AG04449 (cell line): ENCODE measurements at regions not wholly inside any gene's neighbourhood (a gene's known extent, or its start where the extent isn't known, plus 50 kb on each side); places are given as distances from the start of the nearest gene placed in this dataset.
A peak's percentile ranks its signal among the peaks of the same experiment; 100 is the strongest.

Experiments used
- CTCF ChIA-PET: fragments of 350-600 bp; formaldehyde crosslinking; extraction: SDS; loops from one replicate; lab custom pipeline; 2021; ENCODE audit warnings: antibody characterized with exemption; lab: Yijun Ruan, JAX
- POLR2A ChIA-PET: fragments of 400-600, 350-600 bp; formaldehyde crosslinking; extraction: SDS; loops from one replicate; lab custom pipeline; 2020; ENCODE audit warnings: antibody characterized with exemption, inconsistent platforms; lab: Yijun Ruan, JAX
- DNase-seq: peaks from one replicate; pipeline ENCODE4 v3.0.0-alpha.2; 2010; ENCODE audit warnings: low read depth, low spot score
- H3K4me3 ChIP-seq: 2 replicates; pipeline ENCODE4 v1.5.1; 2011; ENCODE audit warnings: low read depth, mild to moderate bottlenecking, control low read depth, low read length
- TF ChIP-seq, protein P1 (sequence below): IDR thresholded peaks from one replicate; pipeline ENCODE4 v1.5.1; 2011; ENCODE audit warnings: mild to moderate bottlenecking, moderate library complexity, low read length, control low read depth, inconsistent platforms; ENCODE audit not compliant: insufficient read depth; ENCODE audit errors: missing control alignments

DNA sequence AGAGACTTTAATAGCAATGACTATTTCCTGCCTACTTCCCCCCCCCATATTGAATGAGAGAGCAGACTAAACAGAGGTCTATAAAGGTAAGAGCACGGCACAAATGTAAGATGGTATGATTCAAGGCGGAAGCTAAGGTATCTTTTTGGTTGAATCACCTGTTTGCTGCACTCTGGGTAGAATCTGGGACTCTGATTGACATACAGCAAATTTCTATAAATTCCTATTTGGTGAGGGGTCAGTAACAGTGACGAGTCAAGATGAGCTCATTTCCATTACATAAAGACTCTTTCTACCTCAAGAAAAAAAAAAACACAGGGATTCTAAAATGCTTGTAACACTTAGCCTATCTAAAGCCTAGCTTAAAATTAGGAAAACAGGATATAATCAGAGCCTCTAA, 297.3 kb downstream of the TNS1 start:
- no peak for DNase-seq
- ChIA-PET CTCF (interaction anchor here (1.5 to 3.0 kb wide), 2 partner anchors 54 to 1023 kb away, joined by 4 to 20 read pairs; no protein-coding TSS in a partner anchor), POLR2A (no interaction called here)
- TF ChIP-seq, protein P1, sequence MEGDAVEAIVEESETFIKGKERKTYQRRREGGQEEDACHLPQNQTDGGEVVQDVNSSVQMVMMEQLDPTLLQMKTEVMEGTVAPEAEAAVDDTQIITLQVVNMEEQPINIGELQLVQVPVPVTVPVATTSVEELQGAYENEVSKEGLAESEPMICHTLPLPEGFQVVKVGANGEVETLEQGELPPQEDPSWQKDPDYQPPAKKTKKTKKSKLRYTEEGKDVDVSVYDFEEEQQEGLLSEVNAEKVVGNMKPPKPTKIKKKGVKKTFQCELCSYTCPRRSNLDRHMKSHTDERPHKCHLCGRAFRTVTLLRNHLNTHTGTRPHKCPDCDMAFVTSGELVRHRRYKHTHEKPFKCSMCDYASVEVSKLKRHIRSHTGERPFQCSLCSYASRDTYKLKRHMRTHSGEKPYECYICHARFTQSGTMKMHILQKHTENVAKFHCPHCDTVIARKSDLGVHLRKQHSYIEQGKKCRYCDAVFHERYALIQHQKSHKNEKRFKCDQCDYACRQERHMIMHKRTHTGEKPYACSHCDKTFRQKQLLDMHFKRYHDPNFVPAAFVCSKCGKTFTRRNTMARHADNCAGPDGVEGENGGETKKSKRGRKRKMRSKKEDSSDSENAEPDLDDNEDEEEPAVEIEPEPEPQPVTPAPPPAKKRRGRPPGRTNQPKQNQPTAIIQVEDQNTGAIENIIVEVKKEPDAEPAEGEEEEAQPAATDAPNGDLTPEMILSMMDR, result no peak
- no peak overlapping the region for H3K4me3 ChIP-seq

DNA sequence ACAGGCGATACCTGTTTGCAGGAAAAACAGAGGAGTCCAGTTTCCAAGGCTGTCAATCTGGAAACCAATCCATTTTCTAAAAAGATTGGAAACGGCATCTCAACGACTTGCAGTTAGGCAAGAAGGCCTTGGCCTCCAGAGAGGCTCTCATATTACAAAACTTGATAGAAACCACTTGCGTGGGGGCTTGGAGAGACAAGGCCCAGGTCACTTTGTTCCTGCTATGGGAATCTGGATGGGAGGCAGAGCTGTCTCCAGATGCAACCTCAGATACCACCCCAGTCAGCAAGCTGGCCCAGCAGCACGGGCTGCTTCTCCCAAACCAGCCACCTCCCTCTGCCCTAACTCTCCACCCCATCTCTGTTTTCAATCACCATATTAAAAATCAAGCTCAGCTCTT, 298.8 kb downstream of the TNS1 start:
- TF ChIP-seq, protein P1, result no peak
- H3K4me3 ChIP-seq, result no peak overlapping the region
- POLR2A ChIA-PET, result no interaction called here
- CTCF ChIA-PET, result interaction anchor here (0.6 to 3.0 kb wide), 4 partner anchors 8 to 1027 kb away, joined by 3 to 20 read pairs (median 8); no protein-coding TSS in a partner anchor
- no peak for DNase-seq

DNA sequence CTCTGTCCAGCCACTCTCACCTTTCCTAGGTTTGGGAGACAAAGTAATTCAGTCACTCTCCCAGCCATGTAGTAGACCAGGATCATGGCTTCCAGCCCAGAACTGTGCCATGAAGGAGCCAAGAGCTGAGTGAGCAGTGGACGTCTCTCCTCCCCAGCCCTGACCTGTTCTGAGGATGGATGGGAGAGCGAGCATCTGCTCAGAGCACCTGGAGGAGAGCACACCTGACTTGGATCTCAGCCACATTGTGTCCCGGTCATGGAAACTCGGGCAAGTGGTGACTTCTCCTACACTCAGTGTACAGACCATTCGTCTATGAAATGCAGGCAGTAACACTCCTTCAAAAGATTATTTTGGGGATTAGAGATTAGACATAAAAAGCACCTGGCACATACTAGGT, 299.7 kb downstream of the TNS1 start:
- no peak for DNase-seq
- POLR2A ChIA-PET, result no interaction called here
- TF ChIP-seq, protein P1, result no peak
- CTCF ChIA-PET, result interaction anchor here (0.9 to 3.0 kb wide), 4 partner anchors 10 to 1005 kb away, joined by 4 to 20 read pairs (median 9); no protein-coding TSS in a partner anchor
- no peak overlapping the region for H3K4me3 ChIP-seq

DNA sequence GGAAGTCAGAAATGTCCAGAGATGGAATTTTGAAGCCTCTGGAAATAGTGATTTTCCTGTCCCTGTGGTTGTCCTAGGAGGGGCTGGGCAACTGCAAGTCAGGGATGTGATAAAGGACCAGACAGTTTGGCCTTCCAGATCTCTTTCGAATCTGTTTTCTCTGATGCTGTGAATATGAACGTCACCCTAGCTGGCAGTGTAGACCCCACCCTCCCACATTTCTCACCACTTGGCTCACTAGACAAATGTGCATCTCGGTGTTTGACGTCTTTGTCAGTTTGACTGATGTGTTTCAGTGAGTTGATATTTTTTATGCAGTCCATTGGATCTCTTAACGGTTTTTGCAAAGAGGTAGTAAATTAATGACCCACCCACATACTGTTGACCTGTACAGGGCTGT, 301.2 kb downstream of the TNS1 start:
- H3K4me3 ChIP-seq, result no peak overlapping the region
- TF ChIP-seq, protein P1, result no peak
- POLR2A ChIA-PET, result no interaction called here
- DNase-seq, result no peak
- CTCF ChIA-PET, result interaction anchor here (1.2 kb wide), 1 partner anchor 1003 kb away, joined by 4 read pairs; no protein-coding TSS in a partner anchor

DNA sequence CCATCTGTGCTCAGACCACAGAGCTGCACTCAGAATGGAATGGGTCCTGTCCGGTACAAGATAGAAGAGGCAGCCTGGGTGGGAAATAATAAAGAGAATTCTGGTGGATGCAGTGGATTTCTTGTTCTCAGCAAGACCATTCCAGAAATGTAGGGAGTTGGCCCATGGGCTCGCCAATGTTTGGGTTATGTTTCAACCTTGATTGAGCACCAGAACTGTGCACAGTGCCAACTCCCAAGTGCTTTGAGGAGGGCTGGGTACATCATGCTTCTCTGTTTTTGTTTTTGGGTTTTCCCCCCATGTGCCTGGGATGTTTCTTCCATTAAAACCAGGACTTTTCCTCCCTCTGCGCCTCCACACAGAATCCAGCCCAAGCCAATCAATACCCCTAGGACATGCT, 304.1 kb downstream of the TNS1 start:
- no peak for DNase-seq
- no peak overlapping the region for H3K4me3 ChIP-seq
- TF ChIP-seq, protein P1, result no peak
- ChIA-PET POLR2A (no interaction called here), CTCF (interaction anchor here (1.8 kb wide), 1 partner anchor 14 kb away, joined by 5 read pairs; no protein-coding TSS in a partner anchor)

DNA sequence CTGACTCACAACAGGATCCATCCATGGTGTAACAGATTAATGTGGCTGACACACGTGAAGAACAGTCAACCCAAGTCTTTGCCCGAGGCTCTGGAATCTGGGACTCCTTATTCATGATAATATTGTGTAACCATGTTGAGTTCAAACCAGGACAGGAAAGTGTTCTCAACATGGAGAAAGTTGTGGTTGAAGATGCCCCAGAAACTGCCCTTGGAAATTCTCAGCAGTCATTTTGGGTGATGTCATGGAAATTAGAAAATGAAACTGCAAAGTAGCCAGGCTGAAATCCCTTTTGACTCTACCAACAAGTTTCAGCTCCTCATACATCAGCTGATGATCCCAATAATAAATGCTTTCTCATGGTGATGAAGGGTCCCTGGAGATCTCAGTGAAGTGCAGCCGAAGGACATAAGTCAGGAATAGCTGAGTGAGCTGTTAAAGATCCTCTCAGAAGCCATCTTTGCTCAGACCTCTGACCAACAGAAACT, 307.7 kb downstream of the TNS1 start:
- ChIA-PET CTCF (interaction anchor here (0.8 to 2.7 kb wide), 3 partner anchors 10 to 18 kb away, joined by 3 to 9 read pairs (median 5); no protein-coding TSS in a partner anchor), POLR2A (interaction anchor here (0.9 kb wide), 1 partner anchor 29 kb away, joined by 3 read pairs; no protein-coding TSS in a partner anchor)
- TF ChIP-seq, protein P1, result no peak
- peak; percentile 95 for DNase-seq
- no peak overlapping the region for H3K4me3 ChIP-seq
